ENCODE measurements at regions not wholly inside any gene's neighbourhood (a gene's known extent, or its start where the extent isn't known, plus 50 kb on each side); places are given as distances from the start of the nearest gene placed in this dataset.

DNA sequence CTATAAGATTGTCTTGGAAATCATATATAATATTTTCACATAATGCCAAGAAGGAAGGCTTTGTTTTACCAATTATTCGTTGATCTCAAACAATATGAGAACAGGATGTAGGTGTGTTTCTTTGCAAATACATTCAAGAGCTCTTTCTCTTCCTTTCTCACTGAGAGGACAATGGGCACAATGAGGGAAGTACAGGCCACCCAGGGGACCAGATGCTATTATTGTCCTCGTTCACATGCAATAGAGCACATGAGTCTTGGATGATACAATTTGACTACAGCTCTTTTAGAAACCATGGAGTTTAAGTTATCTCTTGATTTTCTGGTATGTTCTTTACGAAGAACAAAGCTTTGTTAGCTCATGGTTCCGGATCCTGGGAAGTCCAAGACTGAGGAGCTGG lies 323.7 kb upstream of the KLF6 start:
- TF ChIP-seq, protein P1, sequence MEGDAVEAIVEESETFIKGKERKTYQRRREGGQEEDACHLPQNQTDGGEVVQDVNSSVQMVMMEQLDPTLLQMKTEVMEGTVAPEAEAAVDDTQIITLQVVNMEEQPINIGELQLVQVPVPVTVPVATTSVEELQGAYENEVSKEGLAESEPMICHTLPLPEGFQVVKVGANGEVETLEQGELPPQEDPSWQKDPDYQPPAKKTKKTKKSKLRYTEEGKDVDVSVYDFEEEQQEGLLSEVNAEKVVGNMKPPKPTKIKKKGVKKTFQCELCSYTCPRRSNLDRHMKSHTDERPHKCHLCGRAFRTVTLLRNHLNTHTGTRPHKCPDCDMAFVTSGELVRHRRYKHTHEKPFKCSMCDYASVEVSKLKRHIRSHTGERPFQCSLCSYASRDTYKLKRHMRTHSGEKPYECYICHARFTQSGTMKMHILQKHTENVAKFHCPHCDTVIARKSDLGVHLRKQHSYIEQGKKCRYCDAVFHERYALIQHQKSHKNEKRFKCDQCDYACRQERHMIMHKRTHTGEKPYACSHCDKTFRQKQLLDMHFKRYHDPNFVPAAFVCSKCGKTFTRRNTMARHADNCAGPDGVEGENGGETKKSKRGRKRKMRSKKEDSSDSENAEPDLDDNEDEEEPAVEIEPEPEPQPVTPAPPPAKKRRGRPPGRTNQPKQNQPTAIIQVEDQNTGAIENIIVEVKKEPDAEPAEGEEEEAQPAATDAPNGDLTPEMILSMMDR (IDR thresholded peaks at IDR 0.05), result no peak
- no peak for TF ChIP-seq POLR2AphosphoS5 (IDR thresholded peaks at IDR 0.05)
- no peak for TF ChIP-seq POLR2A (IDR thresholded peaks at IDR 0.05)
